ENCODE measurements at regions not wholly inside any gene's neighbourhood (a gene's known extent, or its start where the extent isn't known, plus 50 kb on each side); places are given as distances from the start of the nearest gene placed in this dataset.

GRCh38 chr6:26743941-26744699 lies 84.6 kb upstream of the ZNF322 start:
- TF ChIP-seq E2F4 (IDR thresholded peaks at IDR 0.05; ENCODE audit: low read depth, low read length) (no peak), SRF (IDR thresholded peaks at IDR 0.05; ENCODE audit: low read depth in 2 of 2, low read length in 2 of 2) (no peak), POLR2AphosphoS5 (IDR thresholded peaks at IDR 0.05; ENCODE audit: low read length) (no peak), CBX3 (IDR thresholded peaks at IDR 0.05; ENCODE audit: borderline replicate concordance, low read depth) (no peak), HDAC6 (IDR thresholded peaks at IDR 0.05; ENCODE audit: unreplicated experiment) (no peak), POLR2A (IDR thresholded peaks at IDR 0.05; ENCODE audit: low read depth, low read length) (no peak), PRDM15 (CRISPR knock-in tag; IDR thresholded peaks at IDR 0.05) (no peak), USF2 (IDR thresholded peaks at IDR 0.05; ENCODE audit: borderline replicate concordance, low read depth, low read length) (no peak), GABPA (IDR thresholded peaks at IDR 0.05; ENCODE audit: low read depth) (no peak), RCOR1 (conservative IDR thresholded peaks at IDR 0.05; ENCODE audit: low read depth, low read length) (no peak), CEBPZ (IDR thresholded peaks at IDR 0.05; ENCODE audit: low read depth, low read length) (no peak)
